ENCODE measurements at regions not wholly inside any gene's neighbourhood (a gene's known extent, or its start where the extent isn't known, plus 50 kb on each side); places are given as distances from the start of the nearest gene placed in this dataset.

DNA sequence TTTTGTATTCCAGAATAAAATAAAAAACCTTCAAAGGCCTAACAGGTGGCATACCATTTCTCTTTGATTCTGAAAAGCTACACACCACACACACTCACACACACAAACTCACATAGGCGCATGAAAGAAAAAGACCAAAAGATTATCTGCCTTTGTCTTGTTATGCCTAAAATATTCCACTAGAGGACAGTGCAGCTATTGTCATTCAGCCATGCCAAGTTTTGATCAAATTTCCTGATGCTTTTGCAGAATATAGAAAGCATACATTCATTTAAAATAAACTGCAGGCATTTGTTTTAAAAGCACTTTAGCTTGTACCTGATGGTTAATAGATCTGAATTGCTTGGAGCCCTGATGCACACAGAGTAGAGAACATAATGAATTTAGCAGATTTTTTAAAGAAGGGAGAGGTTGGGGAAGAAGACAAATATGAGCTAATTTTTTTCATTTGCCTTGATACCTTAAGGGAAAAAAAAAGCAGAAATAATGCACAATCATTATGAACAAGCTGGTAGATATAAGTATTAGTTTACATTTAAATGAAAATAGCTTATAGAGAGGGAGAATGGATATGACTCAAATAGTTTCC is 1766.9 kb upstream of the SEL1L start:
- H3K4me1 ChIP-seq (ENCODE audit: low read depth): no peaks in the 10 kb centered on the region
- ATAC-seq (no peak), DNase-seq (no peak)
- TF ChIP-seq, protein P1, sequence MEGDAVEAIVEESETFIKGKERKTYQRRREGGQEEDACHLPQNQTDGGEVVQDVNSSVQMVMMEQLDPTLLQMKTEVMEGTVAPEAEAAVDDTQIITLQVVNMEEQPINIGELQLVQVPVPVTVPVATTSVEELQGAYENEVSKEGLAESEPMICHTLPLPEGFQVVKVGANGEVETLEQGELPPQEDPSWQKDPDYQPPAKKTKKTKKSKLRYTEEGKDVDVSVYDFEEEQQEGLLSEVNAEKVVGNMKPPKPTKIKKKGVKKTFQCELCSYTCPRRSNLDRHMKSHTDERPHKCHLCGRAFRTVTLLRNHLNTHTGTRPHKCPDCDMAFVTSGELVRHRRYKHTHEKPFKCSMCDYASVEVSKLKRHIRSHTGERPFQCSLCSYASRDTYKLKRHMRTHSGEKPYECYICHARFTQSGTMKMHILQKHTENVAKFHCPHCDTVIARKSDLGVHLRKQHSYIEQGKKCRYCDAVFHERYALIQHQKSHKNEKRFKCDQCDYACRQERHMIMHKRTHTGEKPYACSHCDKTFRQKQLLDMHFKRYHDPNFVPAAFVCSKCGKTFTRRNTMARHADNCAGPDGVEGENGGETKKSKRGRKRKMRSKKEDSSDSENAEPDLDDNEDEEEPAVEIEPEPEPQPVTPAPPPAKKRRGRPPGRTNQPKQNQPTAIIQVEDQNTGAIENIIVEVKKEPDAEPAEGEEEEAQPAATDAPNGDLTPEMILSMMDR (IDR thresholded peaks at IDR 0.05): peak; percentile 39
- intact Hi-C loops (cut with DNase I, micrococcal nuclease): no loop called here
- H3K36me3 ChIP-seq (ENCODE audit: low read depth): no peaks in the 10 kb centered on the region
- H3K9me3 ChIP-seq: no peaks in the 10 kb centered on the region
- H3K4me3 ChIP-seq: no peak overlapping the region

DNA sequence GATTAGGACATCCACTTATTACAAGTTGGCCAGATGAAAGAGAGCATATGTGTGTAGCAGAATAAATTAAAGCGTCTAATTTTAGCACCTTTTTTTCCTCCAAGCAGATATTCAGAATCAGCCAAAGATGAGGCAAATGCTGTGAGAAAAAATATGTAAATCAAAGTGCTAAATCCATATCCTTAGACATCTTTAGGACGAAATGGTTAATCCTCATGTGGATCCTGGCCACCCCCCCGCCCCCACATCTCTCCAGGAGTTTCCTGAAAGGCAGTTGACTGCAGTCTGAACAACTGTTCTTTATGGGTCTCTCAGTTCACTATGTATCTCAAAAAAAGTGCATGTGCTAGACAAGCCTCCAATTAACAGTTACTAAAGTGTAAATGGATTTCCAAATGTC is 1768.1 kb upstream of the SEL1L start:
- intact Hi-C loops (cut with DNase I, micrococcal nuclease): no loop called here
- Histone ChIP-seq H3K36me3 (ENCODE audit: low read depth) (no peaks in the 10 kb centered on the region), H3K9me3 (no peaks in the 10 kb centered on the region), H3K4me1 (ENCODE audit: low read depth) (no peaks in the 10 kb centered on the region), H3K4me3 (no peak overlapping the region)
- TF ChIP-seq, protein P1 (IDR thresholded peaks at IDR 0.05): no peak
- no peak for DNase-seq
- ATAC-seq: no peak

DNA sequence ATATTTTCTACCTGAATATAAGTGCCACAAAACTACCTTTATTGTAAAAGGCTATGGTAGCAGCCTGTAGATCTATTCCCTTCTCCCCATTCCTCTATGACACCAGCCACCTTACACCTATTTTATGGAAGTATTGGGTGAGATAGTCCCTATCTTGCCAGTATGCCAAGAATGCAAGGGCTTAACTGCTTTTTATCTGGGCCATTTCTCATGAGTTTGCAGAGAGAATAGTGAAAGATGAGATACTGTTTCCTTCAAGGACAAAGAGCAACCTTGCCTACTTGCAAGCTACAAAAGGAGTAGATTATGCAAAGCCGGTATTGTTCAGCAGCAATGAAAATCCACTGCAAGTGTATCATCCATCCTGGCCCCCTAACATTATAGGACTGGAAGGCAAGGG is 1775.6 kb upstream of the SEL1L start:
- H3K4me1 ChIP-seq (ENCODE audit: low read depth): no peaks in the 10 kb centered on the region
- intact Hi-C loops (cut with DNase I, micrococcal nuclease): no loop called here
- TF ChIP-seq, protein P1 (IDR thresholded peaks at IDR 0.05): no peak
- DNase-seq: no peak
- no peaks in the 10 kb centered on the region for H3K9me3 ChIP-seq
- H3K36me3 ChIP-seq (ENCODE audit: low read depth): no peaks in the 10 kb centered on the region
- no peak for ATAC-seq
- H3K4me3 ChIP-seq: no peak overlapping the region

DNA sequence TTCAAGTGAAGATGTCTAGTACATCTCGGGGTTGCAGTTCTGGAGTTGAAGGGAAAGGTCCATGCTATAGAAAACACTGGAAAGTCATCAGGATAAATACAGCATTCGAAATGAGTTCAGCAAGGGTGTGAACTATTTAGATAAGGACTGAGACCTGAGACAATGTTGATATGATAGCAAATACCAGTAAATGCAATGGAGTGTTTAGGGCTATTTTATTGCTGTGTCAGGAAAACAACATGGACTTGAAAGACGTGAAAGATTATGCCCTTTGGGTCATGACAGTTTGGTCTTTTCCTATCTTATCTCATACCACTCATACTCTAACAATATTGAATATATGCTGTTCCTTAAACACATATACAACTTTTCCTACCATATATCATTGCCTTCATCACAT is 1776.2 kb upstream of the SEL1L start:
- Histone ChIP-seq H3K4me3 (no peak overlapping the region), H3K36me3 (ENCODE audit: low read depth) (no peaks in the 10 kb centered on the region), H3K4me1 (ENCODE audit: low read depth) (no peaks in the 10 kb centered on the region), H3K9me3 (no peaks in the 10 kb centered on the region)
- intact Hi-C loops (cut with DNase I, micrococcal nuclease): no loop called here
- no peak for ATAC-seq
- no peak for DNase-seq
- TF ChIP-seq, protein P1 (IDR thresholded peaks at IDR 0.05): no peak

DNA sequence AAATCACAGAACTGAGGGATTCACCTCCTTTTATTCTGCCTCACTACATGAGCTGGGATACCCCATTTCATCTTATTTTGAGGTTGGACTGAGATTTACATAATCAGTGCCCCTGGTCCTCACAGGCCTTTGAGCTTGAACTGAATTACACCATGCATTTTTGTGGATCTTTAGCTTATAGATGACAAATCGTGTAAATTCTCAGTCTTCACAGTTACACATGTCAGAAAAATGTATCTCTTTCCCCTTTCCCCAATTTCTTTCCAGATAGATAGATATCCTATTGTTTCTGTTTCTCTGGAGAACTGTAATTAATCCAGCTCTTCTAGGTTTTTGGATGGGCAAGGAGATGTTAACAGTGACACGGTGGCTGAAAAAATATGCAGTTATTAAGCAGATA is 1778.9 kb upstream of the SEL1L start:
- no peak for DNase-seq
- no peak overlapping the region for H3K4me3 ChIP-seq
- ATAC-seq: no peak
- H3K4me1 ChIP-seq (ENCODE audit: low read depth): no peaks in the 10 kb centered on the region
- H3K9me3 ChIP-seq: no peaks in the 10 kb centered on the region
- intact Hi-C loops (cut with DNase I, micrococcal nuclease): no loop called here
- TF ChIP-seq, protein P1 (IDR thresholded peaks at IDR 0.05): no peak
- no peaks in the 10 kb centered on the region for H3K36me3 ChIP-seq (ENCODE audit: low read depth)

DNA sequence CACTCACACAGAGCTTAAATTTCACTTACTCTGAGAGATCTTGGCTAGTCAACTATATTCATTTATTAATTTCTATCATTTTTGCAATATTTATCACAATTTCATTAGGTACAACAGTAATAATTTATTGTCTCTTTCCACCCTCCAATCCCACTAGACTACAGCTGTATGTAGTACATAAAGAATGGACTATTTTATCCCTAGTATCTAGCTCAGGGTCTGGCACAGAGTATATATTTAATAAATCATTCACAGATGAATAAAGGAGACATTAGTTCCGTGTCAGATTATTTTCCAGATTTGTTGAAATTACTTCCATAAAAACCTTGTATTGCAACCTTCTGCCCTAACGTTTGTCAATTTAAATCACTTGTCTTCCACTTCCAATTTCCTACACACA is 1781.1 kb upstream of the SEL1L start:
- ATAC-seq (no peak), DNase-seq (no peak)
- H3K4me1 ChIP-seq (ENCODE audit: low read depth): no peaks in the 10 kb centered on the region
- no peaks in the 10 kb centered on the region for H3K36me3 ChIP-seq (ENCODE audit: low read depth)
- no peaks in the 10 kb centered on the region for H3K9me3 ChIP-seq
- TF ChIP-seq, protein P1 (IDR thresholded peaks at IDR 0.05): no peak
- H3K4me3 ChIP-seq: no peak overlapping the region
- intact Hi-C loops (cut with DNase I, micrococcal nuclease): no loop called here

Data from mucosa of descending colon (tissue), 3 donors.